HepG2 (cell line): ENCODE measurements at regions not wholly inside any gene's neighbourhood (a gene's known extent, or its start where the extent isn't known, plus 50 kb on each side); places are given as distances from the start of the nearest gene placed in this dataset.
A peak's percentile ranks its signal among the peaks of the same experiment; 100 is the strongest.

Experiments
- ATAC-seq: fragments of 200-7000 bp; cut with Tn5 transposase; 3 replicates; pipeline ENCODE4 v1.9.1; 2020; ENCODE audit warnings: mild to moderate bottlenecking, moderate library complexity
- BruUV-seq: library from RNA; stranded (reverse); fragments of 400-500 nt; replicated peaks from 2 replicates; lab custom pipeline; 2021; lab: Mats Ljungman, UMichigan
- CTCF ChIA-PET: fragments of 300-600 bp; formaldehyde crosslinking; extraction: SDS; loops from one replicate; lab custom pipeline; 2021; ENCODE audit warnings: low total read pairs, inconsistent platforms, low intra/inter-chr PET ratio; lab: Yijun Ruan, JAX
- POLR2A ChIA-PET: fragments of 350-600 bp; sonication (Branson Sonifier 250); formaldehyde crosslinking; loops from one replicate; lab custom pipeline; 2020; ENCODE audit warnings: antibody characterized with exemption, inconsistent platforms; lab: Yijun Ruan, JAX
- DNase-seq: peaks from one replicate; pipeline ENCODE4 v3.0.0-alpha.2; 2015; ENCODE audit warnings: low spot score
- FAIRE-seq: peaks from 3 replicates; lab custom pipeline; 2011; peaks lifted over from hg19 to GRCh38; lab: Jason Lieb, UNC
- H2AFZ ChIP-seq: one replicate; pipeline ENCODE4 v1.6.1; 2011; ENCODE audit warnings: low read length, inconsistent platforms
- H3K27ac ChIP-seq: fragments of 300-600 bp; 3 replicates; pipeline ENCODE4 v1.8.0; 2011; ENCODE audit warnings: mixed run types, mild to moderate bottlenecking, mixed read lengths, low read length, inconsistent platforms; ENCODE audit not compliant: insufficient read depth; ENCODE audit errors: extremely low read length
- H3K27me3 ChIP-seq, 2 experiments: fragments of 200-600 bp in 1 of 2; 2 replicates in 1 of 2; 3 replicates in 1 of 2; pipeline versions ENCODE4 v1.6.0 to v1.8.0; 2011; ENCODE audit warnings: low read length in 2 of 2, mild to moderate bottlenecking in 2 of 2, moderate library complexity in 2 of 2, inconsistent platforms in 1 of 2; ENCODE audit not compliant: insufficient read depth in 2 of 2, control insufficient read depth in 1 of 2
- H3K36me3 ChIP-seq, 2 experiments: fragments of 200-600 bp in 1 of 2; replicated peaks in 1 of 2; 2 replicates in 1 of 2; 3 replicates in 1 of 2; pipeline versions ENCODE4 v1.5.1 to v1.8.0; 2011; ENCODE audit warnings: low read length in 2 of 2, inconsistent platforms in 1 of 2; ENCODE audit not compliant: insufficient read depth in 2 of 2, control insufficient read depth in 1 of 2
- H3K4me1 ChIP-seq: 2 replicates; pipeline ENCODE4 v1.5.1; 2012; ENCODE audit warnings: low read length, inconsistent platforms; ENCODE audit not compliant: insufficient read depth
- H3K4me2 ChIP-seq: 2 replicates; pipeline ENCODE4 v1.6.0; 2011; ENCODE audit warnings: low read depth, low read length, inconsistent platforms
- H3K4me3 ChIP-seq, 3 experiments: fragments of 200-600 bp in 1 of 3; sonication (generic), shearing (Covaris generic) in 1 of 3; replicated peaks in 1 of 3; 2 replicates each; pipeline ENCODE4 v1.5.1; 2011 to 2016; ENCODE audit warnings: low read length in 3 of 3, inconsistent platforms in 2 of 3, low read depth in 2 of 3, mild to moderate bottlenecking in 2 of 3, control low read depth in 1 of 3, mixed read lengths in 1 of 3; ENCODE audit not compliant: insufficient read depth in 1 of 3
- H3K79me2 ChIP-seq: one replicate; pipeline ENCODE4 v1.6.1; 2011; ENCODE audit warnings: low read length, inconsistent platforms; ENCODE audit not compliant: insufficient read depth
- H3K9ac ChIP-seq: 2 replicates; pipeline ENCODE4 v1.6.0; 2011; ENCODE audit warnings: mild to moderate bottlenecking, low read depth, low read length, inconsistent platforms; ENCODE audit not compliant: insufficient read depth
- H3K9me3 ChIP-seq: 2 replicates; pipeline ENCODE4 v1.5.1; 2012; ENCODE audit warnings: mild to moderate bottlenecking, low read length
- H4K20me1 ChIP-seq: 2 replicates; pipeline ENCODE4 v1.6.0; 2011; ENCODE audit warnings: inconsistent platforms, mild to moderate bottlenecking, low read length, moderate library complexity; ENCODE audit not compliant: insufficient read depth
- BCL6 ChIP-seq: IDR thresholded peaks from 2 replicates; pipeline ENCODE4 v1.6.1; 2016; ENCODE audit warnings: missing genetic modification reagents, missing compliant biosample characterization
- ESRRA ChIP-seq: sonication (generic); formaldehyde crosslinking; IDR thresholded peaks from 2 replicates; pipeline ENCODE4 v1.5.1; 2020; ENCODE audit warnings: mild to moderate bottlenecking, low read depth, missing genetic modification reagents
- EZH2 ChIP-seq: conservative IDR thresholded peaks from 2 replicates; pipeline ENCODE4 v1.6.1; 2012; ENCODE audit warnings: mild to moderate bottlenecking, low read depth, low read length, moderate library complexity
- MEF2D ChIP-seq: sonication (generic); formaldehyde crosslinking; IDR thresholded peaks from 2 replicates; pipeline ENCODE4 v1.5.1; 2020; ENCODE audit warnings: mild to moderate bottlenecking, missing genetic modification reagents
- MIER3 ChIP-seq: IDR thresholded peaks from 2 replicates; pipeline ENCODE4 v1.6.1; 2016; ENCODE audit warnings: missing compliant biosample characterization, borderline replicate concordance
- RFXANK ChIP-seq: IDR thresholded peaks from 2 replicates; pipeline ENCODE4 v1.6.1; 2016
- SATB2 ChIP-seq: sonication (generic); formaldehyde crosslinking; IDR thresholded peaks from 2 replicates; pipeline ENCODE4 v1.5.0; 2020; ENCODE audit warnings: missing genetic modification reagents
- UBTF ChIP-seq: sonication (generic); formaldehyde crosslinking; IDR thresholded peaks from 2 replicates; pipeline ENCODE4 v1.4.0; 2020; ENCODE audit warnings: mild to moderate bottlenecking, missing genetic modification reagents
- XBP1 ChIP-seq: sonication (generic); formaldehyde crosslinking; IDR thresholded peaks from 2 replicates; pipeline ENCODE4 v1.5.0; 2020; ENCODE audit warnings: missing genetic modification reagents
- ZNF766 ChIP-seq: sonication (generic); formaldehyde crosslinking; IDR thresholded peaks from 2 replicates; pipeline ENCODE4 v1.5.0; 2020; ENCODE audit warnings: missing genetic modification reagents, borderline replicate concordance
- ZNF773 ChIP-seq: sonication (generic); formaldehyde crosslinking; IDR thresholded peaks from 2 replicates; pipeline ENCODE4 v1.4.0; 2020; ENCODE audit warnings: missing genetic modification reagents, borderline replicate concordance
- WGBS: methylation state at CpG from one replicate; pipeline ENCODE4 v1.1.6; 2017; ENCODE audit warnings: low lambda C conversion rate; 5-methylcytosine and 5-hydroxymethylcytosine counted together
- in situ Hi-C: cut with HindIII; loops from 2 replicates; pipeline ENCODE4 v1.10.0; 2017; ENCODE audit warnings: low pct_unique_long_range_greater_than_20kb; ENCODE audit not compliant: extremely low pct_ligation_motif_present
- intact Hi-C: fragments of 100-400 bp; cut with micrococcal nuclease; formaldehyde crosslinking; loops from one replicate; pipeline ENCODE4 v1.10.0; 2022; ENCODE audit not compliant: unreplicated experiment

DNA sequence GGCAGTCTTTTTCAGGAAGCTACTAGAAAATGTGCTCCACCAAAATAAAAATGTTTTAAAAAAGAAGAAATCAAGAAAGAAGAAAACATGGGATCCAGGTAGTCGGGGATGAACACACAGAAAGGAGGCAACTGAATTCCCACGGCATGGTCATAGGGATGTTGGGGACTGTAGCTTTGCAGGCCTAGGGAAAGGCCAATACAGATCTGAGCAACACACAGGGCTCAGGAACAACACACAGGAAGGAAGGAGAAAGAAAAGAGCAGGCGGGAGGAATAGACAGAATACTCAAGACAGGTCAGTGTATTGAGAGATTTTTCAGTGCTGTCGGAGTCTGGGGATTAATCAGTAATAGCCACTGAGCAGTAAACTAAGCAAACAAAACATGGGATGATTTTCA is 142.7 kb upstream of the SYT6 start:
- ATAC-seq: no peak
- H3K9me3 ChIP-seq: no peaks in the 10 kb centered on the region
- under 1% methylated on average over 4 of the region's 4 CpGs for WGBS
- H3K9ac ChIP-seq: no peak overlapping the region
- no peak overlapping the region for H2AFZ ChIP-seq
- H3K27me3 ChIP-seq: peaks cover 6 to 56% of the 10 kb centered on the region in 2 experiments
- in situ Hi-C loops: loop anchor here (25.0 kb wide), 1 partner anchor 459 kb away; no protein-coding TSS in a partner anchor
- FAIRE-seq: no peak
- H3K36me3 ChIP-seq: no peaks in the 10 kb centered on the region
- no peak overlapping the region for H3K4me2 ChIP-seq
- POLR2A ChIA-PET: no interaction called here
- TF ChIP-seq MEF2D (CRISPR knock-in tag) (no peak), EZH2 (peak; percentile 72; the same call in 1 of the 2 replicates), MIER3 (CRISPR knock-in tag) (no peak), ZNF766 (CRISPR knock-in tag) (no peak), XBP1 (no peak)
- no peaks in the 10 kb centered on the region for H3K79me2 ChIP-seq
- H3K4me1 ChIP-seq: no peaks in the 10 kb centered on the region
- intact Hi-C loops: no loop called here
- no peak overlapping the region for H3K4me3 ChIP-seq
- no TSS peak for BruUV-seq
- H3K27ac ChIP-seq: no peak overlapping the region
- no peak for DNase-seq
- CTCF ChIA-PET: no interaction called here
- H4K20me1 ChIP-seq: no peaks in the 10 kb centered on the region

DNA sequence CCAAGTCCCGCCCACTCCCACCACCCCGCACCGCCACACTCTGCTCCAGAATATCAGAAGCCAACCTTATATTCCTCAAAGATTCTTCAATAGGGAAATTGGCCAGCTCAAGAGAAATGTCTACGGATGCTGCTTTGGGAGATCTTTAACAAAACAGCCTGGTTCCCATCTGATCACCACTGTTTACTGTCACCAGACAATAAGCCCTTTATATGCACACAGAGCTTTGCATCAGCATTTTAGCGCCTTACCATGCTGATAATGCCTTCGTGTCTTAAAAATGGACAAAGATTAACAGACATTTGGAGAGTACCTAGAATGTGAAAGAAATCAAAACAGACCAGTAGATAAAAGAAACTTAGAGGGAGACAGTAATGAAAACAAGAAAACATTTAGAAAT is 141.7 kb upstream of the SYT6 start:
- no TSS peak for BruUV-seq

More for the DNA sequence above, 141.7 kb upstream of the SYT6 start:
- ChIA-PET CTCF (no interaction called here), POLR2A (no interaction called here)
- FAIRE-seq (no peak), ATAC-seq (no peak), DNase-seq (no peak)
- Histone ChIP-seq H3K9me3 (no peaks in the 10 kb centered on the region), H2AFZ (no peak overlapping the region), H3K36me3 (no peaks in the 10 kb centered on the region), H3K4me3 (no peak overlapping the region), H3K4me2 (no peak overlapping the region), H3K79me2 (no peaks in the 10 kb centered on the region), H3K4me1 (no peaks in the 10 kb centered on the region), H3K27me3 (peaks cover 6 to 49% of the 10 kb centered on the region in 2 experiments), H3K9ac (no peak overlapping the region), H4K20me1 (no peaks in the 10 kb centered on the region), H3K27ac (no peak overlapping the region)
- intact Hi-C loops (no loop called here), in situ Hi-C loops (loop anchor here (25.0 kb wide), 1 partner anchor 458 kb away; no protein-coding TSS in a partner anchor)
- 30% methylated on average over 6 of the region's 6 CpGs for WGBS
- no peak for TF ChIP-seq BCL6
- TF ChIP-seq RFXANK (CRISPR knock-in tag): no peak
- TF ChIP-seq UBTF (CRISPR knock-in tag): no peak
- TF ChIP-seq SATB2 (CRISPR knock-in tag): no peak
- TF ChIP-seq ESRRA (CRISPR knock-in tag): no peak
- TF ChIP-seq ZNF773 (CRISPR knock-in tag): no peak
